SJCRH30 (cell line): ENCODE measurements at regions not wholly inside any gene's neighbourhood (a gene's known extent, or its start where the extent isn't known, plus 50 kb on each side); places are given as distances from the start of the nearest gene placed in this dataset.

ENCODE experiments used
- DNase-seq, 2 experiments: peaks; one replicate each; pipeline ENCODE4 v3.0.0-alpha.2; 2015 to 2020
- H3K27ac ChIP-seq: fragments of 250-450 bp; sonication (Bioruptor Pico); 2 replicates; pipeline ENCODE4 v1.5.1; 2020; ENCODE audit warnings: mild to moderate bottlenecking, moderate library complexity
- H3K27me3 ChIP-seq: fragments of 250-450 bp; sonication (Bioruptor Pico); 2 replicates; pipeline ENCODE4 v1.5.1; 2020; ENCODE audit warnings: mild to moderate bottlenecking, moderate library complexity
- H3K36me3 ChIP-seq: fragments of 250-450 bp; sonication (Bioruptor Pico); 2 replicates; pipeline ENCODE4 v1.5.1; 2020; ENCODE audit warnings: mild to moderate bottlenecking, moderate library complexity
- H3K4me1 ChIP-seq: fragments of 250-450 bp; sonication (Bioruptor Pico); 2 replicates; pipeline ENCODE4 v1.5.1; 2020; ENCODE audit warnings: mild to moderate bottlenecking, moderate library complexity
- H3K4me3 ChIP-seq: fragments of 250-450 bp; sonication (Bioruptor Pico); 2 replicates; pipeline ENCODE4 v1.5.1; 2020; ENCODE audit warnings: mild to moderate bottlenecking, moderate library complexity
- H3K9me3 ChIP-seq: fragments of 250-450 bp; sonication (Bioruptor Pico); replicated peaks from 2 replicates; pipeline ENCODE4 v1.5.1; 2020; ENCODE audit warnings: mild to moderate bottlenecking, moderate library complexity

GRCh38 chr10:111445667-111446066, 368.8 kb downstream of the ADRA2A start:
- Histone ChIP-seq H3K4me3 (no peak overlapping the region), H3K9me3 (no peaks in the 10 kb centered on the region), H3K36me3 (no peaks in the 10 kb centered on the region), H3K4me1 (peaks cover 13% of the 10 kb centered on the region), H3K27ac (no peak overlapping the region), H3K27me3 (no peaks in the 10 kb centered on the region)
- no peak for DNase-seq

DNA sequence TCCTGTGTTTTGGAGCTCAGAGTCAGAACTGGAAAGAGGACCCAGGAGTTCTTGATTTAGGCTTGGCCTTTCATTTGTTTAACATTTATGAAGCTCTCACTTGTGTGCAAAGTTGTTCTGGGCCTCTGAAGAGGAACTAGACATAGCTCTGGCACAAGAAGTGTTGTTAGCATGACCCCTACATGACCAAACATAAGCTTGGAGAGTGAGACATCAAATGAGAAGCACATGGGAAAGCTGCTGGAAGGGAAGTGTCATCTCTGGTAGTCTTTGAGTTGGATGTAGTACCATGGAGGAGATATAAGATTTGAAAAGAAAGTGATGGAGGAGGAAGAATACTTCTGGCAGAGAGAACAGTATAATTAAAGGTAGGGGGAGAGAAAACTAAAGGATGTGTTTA, 370.1 kb downstream of the ADRA2A start:
- no peaks in the 10 kb centered on the region for H3K27me3 ChIP-seq
- H3K4me3 ChIP-seq, result no peak overlapping the region
- DNase-seq, result no peak
- no peak overlapping the region for H3K27ac ChIP-seq
- no peaks in the 10 kb centered on the region for H3K36me3 ChIP-seq
- peaks cover 13% of the 10 kb centered on the region for H3K4me1 ChIP-seq
- no peaks in the 10 kb centered on the region for H3K9me3 ChIP-seq

GRCh38 chr10:111452153-111452552, 375.3 kb downstream of the ADRA2A start:
- Histone ChIP-seq H3K9me3 (no peaks in the 10 kb centered on the region), H3K4me1 (peaks cover 13% of the 10 kb centered on the region), H3K36me3 (no peaks in the 10 kb centered on the region)

DNA sequence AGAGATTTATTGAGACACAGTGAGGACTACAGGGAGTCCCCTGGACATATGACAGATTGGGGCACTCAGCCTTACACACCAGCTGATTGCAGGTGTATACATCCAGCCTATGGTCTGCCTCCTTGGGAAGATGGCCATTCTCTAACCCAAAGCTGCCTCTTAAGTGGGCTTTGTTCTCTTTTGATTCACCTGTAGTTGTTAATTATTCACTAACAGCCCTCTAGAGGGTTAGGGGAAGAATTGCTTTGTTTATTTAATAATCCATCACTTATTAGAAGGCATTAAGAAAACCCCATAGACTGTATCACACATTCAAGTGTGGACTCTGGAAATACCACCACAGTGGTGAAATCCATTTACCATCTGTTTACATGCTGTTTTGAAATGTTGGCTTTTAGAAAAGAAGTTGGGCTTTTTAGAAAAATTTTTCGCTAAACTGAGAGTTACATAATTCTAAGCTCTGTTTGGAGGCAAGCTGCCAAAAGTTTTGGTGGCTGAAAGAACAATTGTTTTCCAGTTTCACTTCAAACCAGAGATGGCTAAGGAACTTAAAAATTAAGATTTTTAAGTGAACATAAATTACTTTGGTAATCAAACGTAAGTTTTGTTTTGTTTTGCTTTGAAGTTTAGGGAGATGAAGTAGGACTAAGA, 379.1 kb downstream of the ADRA2A start:
- H3K4me3 ChIP-seq, result no peak overlapping the region
- H3K27me3 ChIP-seq, result no peaks in the 10 kb centered on the region
- H3K4me1 ChIP-seq, result no peaks in the 10 kb centered on the region
- H3K9me3 ChIP-seq, result no peaks in the 10 kb centered on the region
- no peak overlapping the region for H3K27ac ChIP-seq
- no peaks in the 10 kb centered on the region for H3K36me3 ChIP-seq
- DNase-seq, result no peak

More at GRCh38 chr10:111452153-111452552, 375.3 kb downstream of the ADRA2A start:
- H3K27ac ChIP-seq, result no peak overlapping the region
- DNase-seq, result no peak
- no peaks in the 10 kb centered on the region for H3K27me3 ChIP-seq
- H3K4me3 ChIP-seq, result no peak overlapping the region

- no peaks in the 10 kb centered on the region for H3K9me3 ChIP-seq
- H3K36me3 ChIP-seq, result no peaks in the 10 kb centered on the region
- no peak overlapping the region for H3K4me3 ChIP-seq
- DNase-seq, result no peak
- H3K4me1 ChIP-seq, result no peaks in the 10 kb centered on the region
- no peaks in the 10 kb centered on the region for H3K27me3 ChIP-seq
- no peak overlapping the region for H3K27ac ChIP-seq
Measured at GRCh38 chr10:111458256-111458655, 381.4 kb downstream of the ADRA2A start.

GRCh38 chr10:111459967-111460366, 383.1 kb downstream of the ADRA2A start:
- H3K4me3 ChIP-seq, result no peak overlapping the region
- H3K9me3 ChIP-seq, result no peaks in the 10 kb centered on the region
- H3K27me3 ChIP-seq, result no peaks in the 10 kb centered on the region
- no peak for DNase-seq
- no peaks in the 10 kb centered on the region for H3K4me1 ChIP-seq
- no peak overlapping the region for H3K27ac ChIP-seq
- H3K36me3 ChIP-seq, result no peaks in the 10 kb centered on the region

- Histone ChIP-seq H3K9me3 (no peaks in the 10 kb centered on the region), H3K4me3 (no peak overlapping the region), H3K27ac (no peak overlapping the region), H3K4me1 (no peaks in the 10 kb centered on the region), H3K36me3 (no peaks in the 10 kb centered on the region), H3K27me3 (no peaks in the 10 kb centered on the region)
- no peak for DNase-seq
Measured at GRCh38 chr10:111472445-111472844, 395.6 kb downstream of the ADRA2A start.

DNA sequence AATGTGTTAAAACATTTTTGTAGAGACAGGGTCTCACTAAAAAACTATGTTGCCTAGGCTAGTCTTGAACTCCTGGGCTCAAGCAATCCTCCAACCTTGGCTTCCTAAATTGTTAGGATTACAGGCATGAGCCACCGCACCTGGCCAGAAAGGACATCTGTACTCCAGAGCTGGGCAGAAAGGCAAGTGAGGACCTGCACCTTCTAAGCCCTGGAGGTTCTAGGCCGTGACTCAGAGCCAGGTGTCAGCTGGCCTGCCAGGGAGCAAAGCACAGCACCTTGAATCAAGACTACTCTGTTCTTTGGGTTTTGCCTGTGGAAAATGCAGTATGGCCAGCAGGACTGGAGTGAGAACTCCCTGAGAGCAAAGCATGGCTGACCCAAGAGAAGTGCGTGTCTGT, 396.5 kb downstream of the ADRA2A start:
- Histone ChIP-seq H3K27ac (no peak overlapping the region), H3K27me3 (no peaks in the 10 kb centered on the region), H3K4me3 (no peak overlapping the region), H3K36me3 (no peaks in the 10 kb centered on the region), H3K9me3 (no peaks in the 10 kb centered on the region), H3K4me1 (no peaks in the 10 kb centered on the region)
- no peak for DNase-seq

GRCh38 chr10:111474786-111475185, 398.0 kb downstream of the ADRA2A start:
- Histone ChIP-seq H3K9me3 (no peaks in the 10 kb centered on the region), H3K36me3 (no peaks in the 10 kb centered on the region), H3K27ac (no peak overlapping the region), H3K4me1 (no peaks in the 10 kb centered on the region), H3K27me3 (no peaks in the 10 kb centered on the region), H3K4me3 (no peak overlapping the region)
- no peak for DNase-seq

GRCh38 chr10:111475720-111476119, 398.9 kb downstream of the ADRA2A start:
- H3K9me3 ChIP-seq, result no peaks in the 10 kb centered on the region
- DNase-seq, result no peak

GRCh38 chr10:111478651-111479050, 401.8 kb downstream of the ADRA2A start:
- no peak for DNase-seq
- H3K36me3 ChIP-seq, result no peaks in the 10 kb centered on the region
- no peaks in the 10 kb centered on the region for H3K9me3 ChIP-seq
- no peak overlapping the region for H3K27ac ChIP-seq
- H3K4me3 ChIP-seq, result no peak overlapping the region
- H3K27me3 ChIP-seq, result no peaks in the 10 kb centered on the region
- H3K4me1 ChIP-seq, result peaks cover 8% of the 10 kb centered on the region

More at GRCh38 chr10:111475720-111476119, 398.9 kb downstream of the ADRA2A start:
- Histone ChIP-seq H3K27ac (no peak overlapping the region), H3K36me3 (no peaks in the 10 kb centered on the region), H3K27me3 (no peaks in the 10 kb centered on the region), H3K4me3 (no peak overlapping the region), H3K4me1 (no peaks in the 10 kb centered on the region; the same call in 1 of the 2 replicates)

GRCh38 chr10:111479966-111480365, 403.1 kb downstream of the ADRA2A start:
- H3K9me3 ChIP-seq, result no peaks in the 10 kb centered on the region
- no peak overlapping the region for H3K27ac ChIP-seq
- DNase-seq, result no peak
- H3K4me1 ChIP-seq, result peaks cover 8% of the 10 kb centered on the region
- no peaks in the 10 kb centered on the region for H3K27me3 ChIP-seq
- H3K4me3 ChIP-seq, result no peak overlapping the region
- H3K36me3 ChIP-seq, result no peaks in the 10 kb centered on the region

- Histone ChIP-seq H3K36me3 (no peaks in the 10 kb centered on the region), H3K4me1 (peaks cover 8% of the 10 kb centered on the region), H3K9me3 (no peaks in the 10 kb centered on the region), H3K27ac (no peak overlapping the region), H3K4me3 (no peak overlapping the region), H3K27me3 (no peaks in the 10 kb centered on the region)
- DNase-seq, result peak; percentile 39 to 58
Measured at GRCh38 chr10:111481261-111481826, 404.5 kb downstream of the ADRA2A start.

- H3K27ac ChIP-seq, result no peak overlapping the region
- no peaks in the 10 kb centered on the region for H3K36me3 ChIP-seq
- H3K27me3 ChIP-seq, result no peaks in the 10 kb centered on the region
- peaks cover 8% of the 10 kb centered on the region for H3K4me1 ChIP-seq
- H3K4me3 ChIP-seq, result no peak overlapping the region
- H3K9me3 ChIP-seq, result no peaks in the 10 kb centered on the region
- no peak for DNase-seq
Measured at GRCh38 chr10:111481866-111482265, 405.0 kb downstream of the ADRA2A start.

DNA sequence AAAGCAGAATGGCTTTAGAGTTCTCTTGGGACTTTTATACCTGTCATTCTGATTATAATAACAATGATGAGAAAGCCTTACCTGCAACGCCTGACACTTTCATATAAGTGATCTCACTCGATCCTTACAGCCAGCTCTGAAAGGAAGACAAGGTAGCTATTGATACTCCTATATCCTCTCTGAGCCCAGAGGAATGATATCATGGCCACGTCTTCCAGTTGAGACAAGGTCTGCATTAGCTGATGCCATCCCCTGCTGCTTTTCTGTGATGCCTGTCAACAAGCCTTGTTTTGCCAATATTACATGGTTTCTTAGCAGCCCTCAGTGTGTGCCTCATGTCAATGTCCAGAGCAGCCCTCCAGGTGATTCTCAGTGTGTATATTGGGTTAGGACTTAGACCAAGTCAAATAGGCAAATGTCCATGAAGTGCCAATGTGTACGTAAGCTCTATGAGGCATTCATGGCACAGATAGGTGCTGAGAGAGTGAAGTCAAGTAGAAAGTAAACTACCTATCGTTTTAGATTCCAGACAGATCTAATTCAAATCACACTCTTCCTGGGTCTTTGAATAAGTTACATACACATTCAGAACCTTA, 405.9 kb downstream of the ADRA2A start:
- Histone ChIP-seq H3K27ac (no peak overlapping the region), H3K4me3 (no peak overlapping the region), H3K4me1 (peaks cover 8% of the 10 kb centered on the region), H3K27me3 (no peaks in the 10 kb centered on the region), H3K36me3 (no peaks in the 10 kb centered on the region), H3K9me3 (no peaks in the 10 kb centered on the region; the same call in 1 of the 2 replicates)
- DNase-seq, result no peak
